CD4-positive, alpha-beta memory T cell (primary cell): ENCODE measurements at regions not wholly inside any gene's neighbourhood (a gene's known extent, or its start where the extent isn't known, plus 50 kb on each side); places are given as distances from the start of the nearest gene placed in this dataset.

Experiments used
- CTCF ChIA-PET: fragments of 350-600 bp; sonication (Branson Sonifier 250); formaldehyde crosslinking; loops from one replicate; lab custom pipeline; 2021; ENCODE audit warnings: inconsistent platforms; ENCODE audit not compliant: partially characterized antibody; lab: Charles Lee
- POLR2A ChIA-PET: fragments of 350-600 bp; sonication (Branson Sonifier 250); formaldehyde crosslinking; loops from one replicate; lab custom pipeline; 2021; ENCODE audit not compliant: partially characterized antibody; lab: Charles Lee
- DNase-seq, 5 donors: peaks; one replicate each; pipeline versions ENCODE4 v3.0.0 to v3.0.0-alpha.2; 2020 to 2022; ENCODE audit warnings: mixed read lengths in 1 of 5
- H3K27ac ChIP-seq: one replicate; pipeline ENCODE4 v1.7.0; 2013; ENCODE audit warnings: low read depth, low read length
- H3K27me3 ChIP-seq: 2 replicates; pipeline ENCODE4 v1.7.0; 2013; ENCODE audit warnings: mild to moderate bottlenecking, low read length, moderate library complexity; ENCODE audit not compliant: insufficient read depth
- H3K36me3 ChIP-seq: 2 replicates; pipeline ENCODE4 v1.7.0; 2013; ENCODE audit warnings: mild to moderate bottlenecking, low read length, moderate library complexity; ENCODE audit not compliant: insufficient read depth
- H3K4me1 ChIP-seq: 2 replicates; pipeline ENCODE4 v1.7.0; 2013; ENCODE audit warnings: mild to moderate bottlenecking, low read length, moderate library complexity; ENCODE audit not compliant: insufficient read depth
- H3K4me3 ChIP-seq, 2 donors: one replicate each; pipeline ENCODE4 v1.7.0; 2013; ENCODE audit warnings: low read length in 2 of 2, mild to moderate bottlenecking in 1 of 2
- H3K9me3 ChIP-seq, 2 donors: one replicate each; pipeline ENCODE4 v1.7.0; 2013; ENCODE audit warnings: low read length in 2 of 2, control low read depth in 1 of 2; ENCODE audit not compliant: control insufficient read depth in 1 of 2
- H3K27ac Mint-ChIP-seq, 7 donors: one replicate each; pipeline ENCODE4 v1.8.0; 2020 to 2021; ENCODE audit warnings: mixed read lengths in 7 of 7, mild to moderate bottlenecking in 6 of 7, inconsistent platforms in 3 of 7, moderate library complexity in 3 of 7
- H3K27me3 Mint-ChIP-seq, 2 donors: one replicate each; pipeline ENCODE4 v1.8.0; 2020 to 2021; ENCODE audit warnings: mixed read lengths in 2 of 2
- H3K36me3 Mint-ChIP-seq, 2 donors: one replicate each; pipeline ENCODE4 v1.8.0; 2020 to 2021; ENCODE audit warnings: mixed read lengths in 2 of 2, inconsistent platforms in 1 of 2, mild to moderate bottlenecking in 1 of 2
- H3K4me1 Mint-ChIP-seq, 4 donors: one replicate each; pipeline ENCODE4 v1.8.0; 2020 to 2021; ENCODE audit warnings: mixed read lengths in 4 of 4, mild to moderate bottlenecking in 1 of 4
- H3K4me3 Mint-ChIP-seq, 8 donors: one replicate each; pipeline ENCODE4 v1.8.0; 2020 to 2021; ENCODE audit warnings: mixed read lengths in 8 of 8, mild to moderate bottlenecking in 7 of 8, moderate library complexity in 6 of 8, inconsistent platforms in 3 of 8
- H3K9me3 Mint-ChIP-seq, 8 donors: one replicate each; pipeline ENCODE4 v1.8.0; 2020 to 2021; ENCODE audit warnings: mixed read lengths in 8 of 8, mild to moderate bottlenecking in 5 of 8, inconsistent platforms in 3 of 8, moderate library complexity in 1 of 8
- intact Hi-C: fragments of 100-400 bp; cut with micrococcal nuclease; formaldehyde crosslinking; loops from one replicate; pipeline ENCODE4 v1.15.1; 2023

DNA sequence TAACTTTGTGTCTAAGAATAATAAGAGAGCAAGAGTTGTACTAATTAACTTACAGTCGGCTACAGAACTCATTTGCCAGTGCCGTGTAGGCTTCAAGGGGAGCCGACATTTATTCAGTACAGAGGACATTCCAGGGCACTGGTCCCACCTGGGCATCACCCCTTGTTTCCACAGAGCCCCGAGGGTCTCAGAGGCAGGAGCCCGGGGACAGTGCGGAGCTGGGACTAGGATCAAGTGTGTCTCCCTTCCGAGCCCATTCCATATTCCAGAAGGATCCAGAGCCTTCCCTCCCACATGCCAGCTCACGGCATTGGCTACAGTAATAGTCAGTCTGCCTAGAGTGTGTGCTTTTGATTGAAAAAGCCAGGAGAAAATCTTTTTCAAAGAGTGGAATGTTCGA, 71.5 kb upstream of the CTDP1 start:
- no peak overlapping the region for H3K27ac Mint-ChIP-seq
- no peak overlapping the region for H3K4me3 Mint-ChIP-seq
- H3K4me3 ChIP-seq, result no peak overlapping the region
- no peaks in the 10 kb centered on the region for H3K36me3 ChIP-seq
- H3K4me1 ChIP-seq, result no peaks in the 10 kb centered on the region
- H3K27me3 ChIP-seq, result no peaks in the 10 kb centered on the region
- H3K27ac ChIP-seq, result no peak overlapping the region
- H3K4me1 Mint-ChIP-seq, result no peaks in the 10 kb centered on the region
- ChIA-PET POLR2A (no interaction called here), CTCF (no interaction called here)
- H3K27me3 Mint-ChIP-seq, result peaks cover 0 to 2% of the 10 kb centered on the region in 2 donors
- no peaks in the 10 kb centered on the region for H3K36me3 Mint-ChIP-seq
- intact Hi-C loops, result no loop called here
- DNase-seq, result no peak
- H3K9me3 Mint-ChIP-seq, result peaks cover 0 to 2% (median 0%) of the 10 kb centered on the region in 8 donors
- no peaks in the 10 kb centered on the region for H3K9me3 ChIP-seq

DNA sequence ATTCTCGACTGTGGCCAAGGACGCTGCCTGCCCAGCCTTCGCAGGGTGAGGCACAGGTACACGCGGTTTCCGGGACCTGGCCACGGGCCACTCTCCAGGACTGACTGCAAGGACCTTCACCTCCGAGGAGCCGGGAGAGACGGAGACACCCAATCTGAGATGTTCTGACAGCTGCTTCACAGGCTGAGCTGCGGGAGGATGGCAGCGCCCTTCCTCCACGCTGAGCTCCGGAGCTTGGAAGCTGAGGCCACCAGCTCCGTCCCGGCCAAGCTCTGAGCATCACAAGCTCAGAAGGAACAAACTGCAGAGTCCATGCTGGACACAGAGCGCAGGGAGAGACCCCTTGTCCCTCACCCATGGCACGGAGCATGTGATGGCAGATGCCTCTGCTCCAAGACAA, 71.1 kb upstream of the CTDP1 start:
- H3K4me3 ChIP-seq, result no peak overlapping the region
- no peak overlapping the region for H3K4me3 Mint-ChIP-seq
- H3K36me3 Mint-ChIP-seq, result no peaks in the 10 kb centered on the region
- DNase-seq, result no peak
- no peak overlapping the region for H3K27ac Mint-ChIP-seq
- H3K36me3 ChIP-seq, result no peaks in the 10 kb centered on the region
- H3K27ac ChIP-seq, result no peak overlapping the region
- ChIA-PET CTCF (no interaction called here), POLR2A (no interaction called here)
- no peaks in the 10 kb centered on the region for H3K27me3 ChIP-seq
- no peaks in the 10 kb centered on the region for H3K9me3 ChIP-seq
- no peaks in the 10 kb centered on the region for H3K4me1 Mint-ChIP-seq
- H3K9me3 Mint-ChIP-seq, result peaks cover 0 to 2% (median 0%) of the 10 kb centered on the region in 8 donors
- intact Hi-C loops, result no loop called here
- H3K27me3 Mint-ChIP-seq, result peaks cover 0 to 2% of the 10 kb centered on the region in 2 donors
- no peaks in the 10 kb centered on the region for H3K4me1 ChIP-seq

DNA sequence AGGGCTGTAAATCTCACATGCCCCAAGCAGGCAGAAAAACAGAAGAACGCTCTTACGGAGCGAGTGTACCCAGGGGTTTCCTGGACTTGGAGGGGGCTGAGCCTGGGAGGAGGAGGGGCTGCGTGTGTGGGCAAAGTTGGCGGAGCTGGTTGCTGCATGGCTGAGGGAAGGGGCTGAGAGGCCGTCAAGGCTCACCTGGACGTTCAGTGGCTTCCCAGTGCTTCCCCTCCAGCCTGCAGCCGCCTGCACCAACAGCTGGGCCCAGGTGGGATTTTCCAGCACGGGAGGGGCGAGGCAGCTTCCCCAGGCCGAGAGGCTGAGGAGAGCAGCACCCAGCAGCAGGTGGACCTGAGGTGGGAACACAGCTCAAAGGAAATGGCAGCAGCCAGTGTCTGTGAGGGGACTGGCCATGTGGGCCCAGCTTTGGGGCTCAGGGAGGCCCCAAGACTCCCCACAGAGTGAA, 70.6 kb upstream of the CTDP1 start:
- ChIA-PET POLR2A (no interaction called here), CTCF (no interaction called here)
- Mint-ChIP-seq H3K27me3 (peaks cover 0 to 2% of the 10 kb centered on the region in 2 donors), H3K4me1 (no peaks in the 10 kb centered on the region), H3K4me3 (no peak overlapping the region), H3K9me3 (peaks cover 0 to 2% (median 0%) of the 10 kb centered on the region in 8 donors), H3K27ac (no peak overlapping the region), H3K36me3 (no peaks in the 10 kb centered on the region)
- intact Hi-C loops, result no loop called here
- no peak for DNase-seq
- H3K4me3 ChIP-seq, result no peak overlapping the region
- H3K27me3 ChIP-seq, result no peaks in the 10 kb centered on the region
- H3K36me3 ChIP-seq, result no peaks in the 10 kb centered on the region
- no peak overlapping the region for H3K27ac ChIP-seq
- no peaks in the 10 kb centered on the region for H3K9me3 ChIP-seq
- H3K4me1 ChIP-seq, result no peaks in the 10 kb centered on the region

DNA sequence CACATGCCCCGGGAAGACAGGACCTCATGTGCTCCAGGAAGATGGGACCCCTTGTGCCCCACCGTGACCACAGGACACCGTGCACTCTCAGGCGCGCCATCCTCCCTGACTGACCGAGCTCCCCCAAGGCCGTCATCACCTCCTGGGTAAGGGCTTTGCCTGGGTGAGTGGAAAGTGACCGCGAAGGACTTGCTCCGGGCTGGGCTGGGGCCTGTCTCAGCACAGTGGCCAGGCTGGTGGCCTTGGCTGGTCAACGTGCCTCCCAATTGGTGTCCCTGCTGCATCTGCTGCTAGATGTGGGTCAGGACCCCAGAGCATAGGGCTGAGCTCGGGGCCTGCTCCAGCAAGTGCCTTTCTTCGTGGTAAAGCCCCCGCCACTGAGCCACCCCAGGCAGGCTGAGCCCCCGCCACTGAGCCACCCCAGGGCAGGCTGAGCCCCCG, 69.7 kb upstream of the CTDP1 start:
- Histone ChIP-seq H3K4me3 (no peak overlapping the region), H3K27ac (no peak overlapping the region), H3K36me3 (no peaks in the 10 kb centered on the region), H3K9me3 (no peaks in the 10 kb centered on the region), H3K4me1 (no peaks in the 10 kb centered on the region), H3K27me3 (no peaks in the 10 kb centered on the region)
- no peak overlapping the region for H3K4me3 Mint-ChIP-seq
- H3K27ac Mint-ChIP-seq, result no peak overlapping the region
- H3K4me1 Mint-ChIP-seq, result no peaks in the 10 kb centered on the region
- intact Hi-C loops, result no loop called here
- ChIA-PET POLR2A (no interaction called here), CTCF (no interaction called here)
- peaks cover 0 to 2% of the 10 kb centered on the region in 2 donors for H3K27me3 Mint-ChIP-seq
- DNase-seq, result no peak
- H3K9me3 Mint-ChIP-seq, result peaks cover 0 to 2% (median 0%) of the 10 kb centered on the region in 8 donors
- H3K36me3 Mint-ChIP-seq, result no peaks in the 10 kb centered on the region

DNA sequence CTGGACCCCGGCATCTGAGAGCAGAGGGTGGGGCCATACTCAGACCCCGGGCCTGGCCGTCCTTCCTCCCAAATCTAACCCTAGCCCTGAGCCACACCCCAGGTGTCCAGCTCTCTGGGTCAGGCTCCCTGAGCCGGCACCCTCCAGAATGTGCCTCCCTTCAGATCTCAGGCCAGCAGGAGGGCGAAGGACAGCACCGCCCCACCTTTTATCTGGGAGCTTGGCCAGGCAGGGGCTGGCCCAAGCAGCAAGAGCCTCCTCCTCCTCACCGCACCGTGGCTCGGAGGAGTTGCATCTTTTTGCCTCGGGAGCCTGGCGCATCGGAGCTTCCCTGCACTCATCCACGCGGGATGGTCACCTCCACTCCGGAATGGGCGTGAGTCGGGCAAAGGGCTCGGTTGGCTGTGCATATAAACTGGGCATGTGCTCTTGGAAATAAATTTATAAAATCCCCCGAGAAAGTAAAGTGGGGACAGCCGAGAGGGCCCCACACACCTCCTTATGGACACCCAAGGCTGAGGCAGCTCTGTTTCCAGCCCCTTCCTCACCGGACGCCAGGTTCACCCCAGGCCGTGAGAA, 69.1 kb upstream of the CTDP1 start:
- intact Hi-C loops, result no loop called here
- POLR2A ChIA-PET, result no interaction called here
- CTCF ChIA-PET, result no interaction called here
- no peaks in the 10 kb centered on the region for H3K27me3 ChIP-seq
- no peak overlapping the region for H3K4me3 ChIP-seq
- no peaks in the 10 kb centered on the region for H3K9me3 ChIP-seq
- H3K36me3 ChIP-seq, result no peaks in the 10 kb centered on the region
- Mint-ChIP-seq H3K4me3 (no peak overlapping the region), H3K36me3 (no peaks in the 10 kb centered on the region), H3K27me3 (peaks cover 2% of the 10 kb centered on the region in 2 donors), H3K4me1 (no peaks in the 10 kb centered on the region), H3K27ac (no peak overlapping the region), H3K9me3 (no peaks in the 10 kb centered on the region)
- no peaks in the 10 kb centered on the region for H3K4me1 ChIP-seq
- no peak overlapping the region for H3K27ac ChIP-seq
- DNase-seq, result no peak

DNA sequence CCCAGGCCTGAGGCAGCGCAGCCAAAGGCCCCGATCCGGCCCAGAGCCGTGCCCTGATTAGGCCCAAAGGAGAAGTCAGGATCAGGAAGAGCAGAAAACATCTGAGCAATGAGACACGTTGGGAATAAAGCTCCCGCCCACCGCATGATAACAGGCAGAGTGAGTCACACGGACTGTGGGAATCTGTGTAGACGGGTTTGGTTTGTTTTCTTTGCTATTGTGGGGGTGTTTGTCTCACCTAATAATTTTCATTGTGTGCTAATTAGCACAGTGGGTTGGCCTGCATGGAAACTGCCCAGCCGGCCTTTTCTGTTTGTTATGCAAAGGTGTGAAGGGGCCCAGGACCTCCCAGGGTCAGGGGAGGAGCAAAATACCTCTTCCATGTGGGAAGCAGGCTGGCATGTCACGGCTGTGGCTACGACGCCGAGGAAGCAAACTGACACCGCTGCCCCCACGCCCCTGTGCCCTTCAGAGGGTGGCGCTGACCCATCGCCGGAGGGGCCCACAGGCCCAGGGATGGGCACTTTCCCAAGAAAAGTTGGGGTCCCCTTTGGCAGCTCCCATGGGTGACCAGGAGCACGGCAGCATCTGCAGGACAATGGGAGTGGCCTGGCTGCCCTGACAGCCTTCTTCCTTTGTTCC, 68.4 kb upstream of the CTDP1 start:
- H3K4me3 Mint-ChIP-seq, result no peak overlapping the region
- no peak for DNase-seq
- Histone ChIP-seq H3K27me3 (no peaks in the 10 kb centered on the region), H3K4me1 (no peaks in the 10 kb centered on the region), H3K4me3 (no peak overlapping the region), H3K27ac (no peak overlapping the region), H3K36me3 (no peaks in the 10 kb centered on the region), H3K9me3 (no peaks in the 10 kb centered on the region)
- intact Hi-C loops, result no loop called here
- no peaks in the 10 kb centered on the region for H3K4me1 Mint-ChIP-seq
- no peak overlapping the region for H3K27ac Mint-ChIP-seq
- peaks cover 2% of the 10 kb centered on the region in 2 donors for H3K27me3 Mint-ChIP-seq
- no peaks in the 10 kb centered on the region for H3K9me3 Mint-ChIP-seq
- ChIA-PET CTCF (no interaction called here), POLR2A (no interaction called here)
- no peaks in the 10 kb centered on the region for H3K36me3 Mint-ChIP-seq

DNA sequence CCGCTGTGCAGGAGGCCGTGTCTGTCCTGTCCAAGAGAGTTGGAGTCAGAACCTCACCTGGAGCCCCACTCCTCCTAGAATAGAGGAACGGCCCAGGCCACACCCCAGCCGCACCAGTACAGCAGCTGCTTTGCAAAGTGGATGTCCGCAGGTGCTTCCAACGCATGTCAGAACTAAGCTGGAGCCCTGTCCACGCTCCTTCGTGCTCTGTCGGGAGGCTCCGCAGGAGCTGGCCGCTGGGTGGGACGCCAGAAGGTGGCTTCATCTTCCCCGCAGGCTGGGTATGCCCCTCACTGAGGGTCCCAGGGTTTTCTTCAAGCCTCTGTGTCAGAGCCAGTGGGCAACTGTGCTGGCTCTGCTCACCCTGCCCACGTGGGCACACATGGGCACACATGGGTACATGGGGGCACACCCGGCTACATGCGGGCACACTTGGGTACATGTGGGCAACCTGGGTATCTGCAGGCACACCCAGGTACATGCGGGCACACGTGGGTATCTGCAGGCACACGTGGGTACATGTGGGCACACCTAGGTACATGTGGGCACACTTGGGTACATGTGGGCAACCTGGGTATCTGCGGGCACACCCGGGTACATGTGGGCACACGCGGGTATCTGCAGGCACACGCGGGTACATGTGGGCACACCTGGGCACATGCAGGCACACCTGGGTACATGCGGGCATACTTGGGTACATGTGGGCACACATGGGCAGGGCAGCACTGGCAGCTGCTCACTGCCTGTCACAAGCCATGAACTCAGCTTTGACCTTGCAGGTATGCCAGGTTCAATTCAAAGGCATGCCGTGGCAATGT, 67.1 kb upstream of the CTDP1 start:
- Histone ChIP-seq H3K27me3 (no peaks in the 10 kb centered on the region), H3K36me3 (no peaks in the 10 kb centered on the region), H3K27ac (no peak overlapping the region), H3K4me1 (no peaks in the 10 kb centered on the region), H3K4me3 (no peak overlapping the region), H3K9me3 (no peaks in the 10 kb centered on the region)
- no peak overlapping the region for H3K4me3 Mint-ChIP-seq
- H3K9me3 Mint-ChIP-seq, result no peaks in the 10 kb centered on the region
- ChIA-PET POLR2A (no interaction called here), CTCF (no interaction called here)
- intact Hi-C loops, result no loop called here
- H3K36me3 Mint-ChIP-seq, result no peaks in the 10 kb centered on the region
- no peaks in the 10 kb centered on the region for H3K4me1 Mint-ChIP-seq
- no peak for DNase-seq
- H3K27me3 Mint-ChIP-seq, result peaks cover 2% of the 10 kb centered on the region in 2 donors
- H3K27ac Mint-ChIP-seq, result no peak overlapping the region
